ENCODE measurements at regions not wholly inside any gene's neighbourhood (a gene's known extent, or its start where the extent isn't known, plus 50 kb on each side); places are given as distances from the start of the nearest gene placed in this dataset.

DNA sequence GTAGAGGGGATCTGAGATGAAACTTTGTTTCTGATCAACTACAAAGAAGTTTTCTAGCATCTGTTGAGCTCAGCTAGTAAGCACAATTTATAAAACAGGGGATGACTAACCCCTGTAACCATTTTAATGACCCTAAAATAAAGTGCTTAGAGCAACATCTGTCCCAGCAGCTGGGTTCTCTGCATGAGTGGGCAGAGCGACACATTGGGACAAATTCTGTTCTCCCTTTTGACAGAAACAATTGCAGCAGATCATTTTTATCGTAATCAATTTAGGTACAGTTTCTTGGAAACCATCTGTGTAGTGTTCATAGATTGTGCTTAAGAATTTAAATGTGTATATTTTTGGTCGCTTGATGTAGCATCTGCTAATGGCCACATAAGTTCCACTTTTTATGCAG lies 678.0 kb downstream of the RNF144A start:
- H3K27me3 ChIP-seq = no peaks in the 10 kb centered on the region
- no peak for DNase-seq
- H3K36me3 ChIP-seq = no peaks in the 10 kb centered on the region
- in situ Hi-C loops (cut with MboI; ENCODE audit: low sequenced_read_pairs in 4 of 4) = no loop called here
- intact Hi-C loops (cut with DNase I; ENCODE audit: low total_unique reads) = no loop called here
- ATAC-seq = no peak
- no peak overlapping the region for H3K27ac ChIP-seq
- TF ChIP-seq POLR2A (IDR thresholded peaks at IDR 0.05) = no peak
- TF ChIP-seq CTCF (IDR thresholded peaks at IDR 0.05 in 4 of 5, conservative IDR thresholded peaks at IDR 0.05 in 1 of 5) = no peak
- H3K9me3 ChIP-seq = no peaks in the 10 kb centered on the region
- no peaks in the 10 kb centered on the region for H3K4me1 ChIP-seq
- H3K4me3 ChIP-seq = no peak overlapping the region

DNA sequence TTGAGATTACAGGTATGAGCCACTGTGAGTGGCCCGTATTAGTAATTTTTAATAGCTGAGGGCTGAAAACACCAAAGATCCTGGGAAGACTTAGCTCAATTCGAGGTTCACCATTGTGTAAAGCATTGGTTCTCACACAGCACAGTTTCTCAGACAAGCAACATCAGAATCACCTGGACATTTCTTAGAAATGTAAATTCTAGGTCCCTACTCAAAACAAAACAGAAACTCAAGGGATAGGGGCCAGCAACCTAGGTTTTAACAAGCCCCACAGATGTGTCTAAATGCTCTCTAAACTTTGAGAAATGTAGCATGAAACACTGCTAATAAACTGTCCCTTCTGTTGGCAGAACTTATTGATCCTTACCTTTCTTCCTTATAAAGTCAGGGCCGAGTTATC lies 681.2 kb downstream of the RNF144A start:
- H3K4me1 ChIP-seq = no peaks in the 10 kb centered on the region
- in situ Hi-C loops (cut with MboI; ENCODE audit: low sequenced_read_pairs in 4 of 4) = no loop called here
- TF ChIP-seq CTCF (IDR thresholded peaks at IDR 0.05 in 4 of 5, conservative IDR thresholded peaks at IDR 0.05 in 1 of 5) = no peak
- no peak for TF ChIP-seq POLR2A (IDR thresholded peaks at IDR 0.05)

GRCh38 chr2:7599462-7600258 lies 682.4 kb downstream of the RNF144A start:
- Histone ChIP-seq H3K27ac (no peak overlapping the region), H3K36me3 (no peaks in the 10 kb centered on the region), H3K4me1 (no peaks in the 10 kb centered on the region), H3K4me3 (no peak overlapping the region), H3K9me3 (no peaks in the 10 kb centered on the region), H3K27me3 (no peaks in the 10 kb centered on the region)
- DNase-seq = no peak
- in situ Hi-C loops (cut with MboI; ENCODE audit: low sequenced_read_pairs in 4 of 4) (no loop called here), intact Hi-C loops (cut with DNase I; ENCODE audit: low total_unique reads) (no loop called here)
- no peak for ATAC-seq
- no peak for TF ChIP-seq CTCF (IDR thresholded peaks at IDR 0.05 in 4 of 5, conservative IDR thresholded peaks at IDR 0.05 in 1 of 5)

More for the DNA sequence above, 681.2 kb downstream of the RNF144A start:
- H3K36me3 ChIP-seq = no peaks in the 10 kb centered on the region
- ATAC-seq (no peak), DNase-seq (no peak)
- H3K27me3 ChIP-seq = no peaks in the 10 kb centered on the region
- no peak overlapping the region for H3K4me3 ChIP-seq
- H3K9me3 ChIP-seq = no peaks in the 10 kb centered on the region
- intact Hi-C loops (cut with DNase I; ENCODE audit: low total_unique reads) = no loop called here
- H3K27ac ChIP-seq = no peak overlapping the region

DNA sequence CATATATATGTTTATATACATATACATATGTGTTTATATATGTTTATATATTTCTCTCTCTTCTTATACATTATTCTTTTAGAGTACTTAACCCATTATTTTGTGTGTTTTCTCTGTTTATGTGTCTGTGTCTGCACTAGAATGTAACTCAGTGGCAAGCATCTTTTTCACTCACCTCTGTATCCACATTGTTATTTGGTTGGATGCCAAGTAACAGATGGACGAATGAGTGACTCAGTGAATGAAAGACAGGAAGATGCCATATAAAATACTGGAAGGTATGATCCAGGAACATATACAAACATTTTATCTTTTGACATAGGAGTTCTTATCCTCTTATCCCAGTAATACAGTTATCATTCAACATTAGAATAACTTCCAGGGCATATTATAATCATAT lies 684.8 kb downstream of the RNF144A start:
- no peaks in the 10 kb centered on the region for H3K27me3 ChIP-seq
- H3K4me3 ChIP-seq = no peak overlapping the region
- H3K9me3 ChIP-seq = no peaks in the 10 kb centered on the region
- no peak for TF ChIP-seq POLR2A (IDR thresholded peaks at IDR 0.05)
- no peak for TF ChIP-seq CTCF (IDR thresholded peaks at IDR 0.05 in 4 of 5, conservative IDR thresholded peaks at IDR 0.05 in 1 of 5)
- no peak overlapping the region for H3K27ac ChIP-seq
- DNase-seq (no peak), ATAC-seq (no peak)
- in situ Hi-C loops (cut with MboI; ENCODE audit: low sequenced_read_pairs in 4 of 4) = no loop called here
- intact Hi-C loops (cut with DNase I; ENCODE audit: low total_unique reads) = no loop called here
- no peaks in the 10 kb centered on the region for H3K36me3 ChIP-seq
- no peaks in the 10 kb centered on the region for H3K4me1 ChIP-seq

DNA sequence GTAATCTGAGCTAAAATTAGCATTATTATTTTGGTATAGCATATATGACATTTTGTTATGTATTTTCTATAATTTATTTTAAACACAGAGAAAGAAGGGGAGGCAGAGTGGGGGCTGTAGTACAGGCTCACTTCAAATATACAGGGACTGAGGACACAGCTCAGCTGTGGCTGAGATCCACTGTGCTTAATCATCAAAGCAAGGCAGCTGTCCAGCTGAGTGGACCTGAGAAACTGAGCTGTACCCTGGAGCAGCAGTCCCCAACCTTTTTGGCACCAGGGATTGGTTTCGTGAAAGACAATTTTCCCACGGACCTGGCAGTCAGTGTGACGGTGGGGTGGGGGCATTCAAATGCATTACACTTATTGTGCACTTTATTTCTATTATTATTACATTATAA lies 687.2 kb downstream of the RNF144A start:
- no peak overlapping the region for H3K4me3 ChIP-seq
- no peak for TF ChIP-seq CTCF (IDR thresholded peaks at IDR 0.05 in 4 of 5, conservative IDR thresholded peaks at IDR 0.05 in 1 of 5)
- TF ChIP-seq POLR2A (IDR thresholded peaks at IDR 0.05) = no peak
- H3K27me3 ChIP-seq = no peaks in the 10 kb centered on the region
- intact Hi-C loops (cut with DNase I; ENCODE audit: low total_unique reads) (no loop called here), in situ Hi-C loops (cut with MboI; ENCODE audit: low sequenced_read_pairs in 4 of 4) (no loop called here)
- no peak for ATAC-seq
- no peaks in the 10 kb centered on the region for H3K9me3 ChIP-seq
- no peaks in the 10 kb centered on the region for H3K4me1 ChIP-seq
- H3K36me3 ChIP-seq = no peaks in the 10 kb centered on the region
- no peak overlapping the region for H3K27ac ChIP-seq
- DNase-seq = no peak
